Suprapubic skin (tissue), 4 donors: ENCODE measurements at regions not wholly inside any gene's neighbourhood (a gene's known extent, or its start where the extent isn't known, plus 50 kb on each side); places are given as distances from the start of the nearest gene placed in this dataset.

Source experiments
- CTCF ChIP-seq, 2 donors: fragments of 200-600 bp in 1 of 2; fragments of 450-650 bp in 1 of 2; sonication (generic) in 1 of 2; IDR thresholded peaks; one replicate each; pipeline ENCODE4 v1.5.1; 2016 to 2019; ENCODE audit warnings: antibody characterized with exemption in 2 of 2, mild to moderate bottlenecking in 1 of 2, moderate library complexity in 1 of 2
- EP300 ChIP-seq: sonication (generic); formaldehyde crosslinking; IDR thresholded peaks from one replicate; pipeline ENCODE4 v1.6.1; 2017; ENCODE audit warnings: antibody characterized with exemption
- POLR2A ChIP-seq, 2 donors: fragments of 450-650 bp; IDR thresholded peaks; one replicate each; pipeline ENCODE4 v1.6.1; 2017; ENCODE audit warnings: antibody characterized with exemption in 2 of 2, mild to moderate bottlenecking in 2 of 2, moderate library complexity in 2 of 2
- POLR2AphosphoS5 ChIP-seq, 3 donors: sonication (generic); formaldehyde crosslinking; IDR thresholded peaks; one replicate each; pipeline ENCODE4 v1.6.1; 2017; ENCODE audit warnings: antibody characterized with exemption in 3 of 3

GRCh38 chr6:40880906-40881305, 158.1 kb downstream of the UNC5CL start:
- no peak for TF ChIP-seq POLR2A (IDR thresholded peaks at IDR 0.05)
- no peak for TF ChIP-seq CTCF (IDR thresholded peaks at IDR 0.05)
- no peak for TF ChIP-seq EP300
- no peak for TF ChIP-seq POLR2AphosphoS5 (IDR thresholded peaks at IDR 0.05)
